Esophagus (tissue), 2 donors: ENCODE measurements at regions not wholly inside any gene's neighbourhood (a gene's known extent, or its start where the extent isn't known, plus 50 kb on each side); places are given as distances from the start of the nearest gene placed in this dataset.

Experiments used
- H3K27ac ChIP-seq, 2 donors: one replicate each; pipeline ENCODE4 v1.5.1; 2013; ENCODE audit warnings: low read depth in 2 of 2, mild to moderate bottlenecking in 2 of 2, inconsistent platforms in 1 of 2, low read length in 1 of 2, moderate library complexity in 1 of 2
- H3K27me3 ChIP-seq, 2 donors: one replicate each; pipeline ENCODE4 v1.6.1; 2013; ENCODE audit warnings: low read length in 2 of 2, control low read depth in 1 of 2, mild to moderate bottlenecking in 1 of 2; ENCODE audit not compliant: insufficient read depth in 2 of 2, control insufficient read depth in 1 of 2
- H3K36me3 ChIP-seq, 2 donors: one replicate each; pipeline ENCODE4 v1.6.1; 2013; ENCODE audit warnings: low read length in 1 of 2; ENCODE audit not compliant: control insufficient read depth in 2 of 2, insufficient read depth in 2 of 2
- H3K4me1 ChIP-seq, 2 donors: one replicate each; pipeline ENCODE4 v1.6.1; 2013; ENCODE audit warnings: low read length in 1 of 2; ENCODE audit not compliant: control insufficient read depth in 2 of 2, insufficient read depth in 2 of 2
- H3K4me3 ChIP-seq, 2 donors: one replicate each; pipeline ENCODE4 v1.5.1; 2013; ENCODE audit warnings: low read length in 2 of 2, mild to moderate bottlenecking in 2 of 2, low read depth in 1 of 2, moderate library complexity in 1 of 2
- H3K9me3 ChIP-seq, 2 donors: one replicate each; pipeline ENCODE4 v1.6.1; 2013; ENCODE audit warnings: mild to moderate bottlenecking in 2 of 2, low read depth in 1 of 2, low read length in 1 of 2, moderate library complexity in 1 of 2; ENCODE audit not compliant: control insufficient read depth in 2 of 2, insufficient read depth in 1 of 2
- WGBS, 2 donors: extraction: QIAGEN DNeasy Blood & Tissue Kit; methylation state at CpG; one replicate each; pipeline ENCODE4 v1.1.7; 2013; 5-methylcytosine and 5-hydroxymethylcytosine counted together
- donor health status: healthy with polysubstance abuse.
- donor health status: Bipolar disorder and iron deficiency.

DNA sequence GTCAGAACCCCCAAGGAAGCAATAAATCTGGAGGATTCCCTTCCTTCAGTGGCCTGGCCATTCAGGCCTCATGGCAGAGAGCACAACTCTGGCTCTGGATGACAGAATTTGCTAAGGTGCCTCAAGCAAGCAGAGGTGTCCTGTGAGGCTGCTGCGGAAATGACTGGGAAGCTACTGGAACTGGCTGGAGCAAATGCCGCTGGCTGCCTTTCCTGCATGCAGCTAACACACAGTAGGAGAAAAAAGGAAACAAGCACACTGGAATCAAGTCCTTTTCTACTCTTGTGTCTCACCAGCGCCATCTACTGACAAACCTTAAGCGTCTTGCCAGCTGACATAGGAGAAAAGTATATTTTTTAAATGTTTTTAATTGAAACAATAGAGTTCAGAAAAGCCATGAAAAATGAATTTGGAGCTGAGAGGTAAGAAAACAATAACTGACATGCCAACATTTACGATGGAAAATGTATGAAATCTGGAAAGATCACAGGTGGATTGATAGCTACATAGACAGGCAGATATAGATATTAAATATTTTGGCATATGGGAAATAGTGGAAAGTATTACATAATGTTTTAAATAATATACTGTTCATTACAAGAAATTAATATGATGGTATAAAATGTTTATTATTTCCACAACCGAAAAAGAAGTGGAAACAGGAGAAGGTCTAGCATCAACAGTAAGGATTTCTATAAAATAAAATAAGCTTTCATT lies 951.6 kb downstream of the ANKRD7 start:
- 16 to 17% methylated on average over 6 of the region's 6 CpGs for WGBS, 2 donors

GRCh38 chr7:119177863-119178262 lies 953.4 kb downstream of the ANKRD7 start:
- H3K36me3 ChIP-seq: no peaks in the 10 kb centered on the region
- no peak overlapping the region for H3K27ac ChIP-seq
- no peaks in the 10 kb centered on the region for H3K27me3 ChIP-seq
- no peaks in the 10 kb centered on the region for H3K9me3 ChIP-seq
- H3K4me1 ChIP-seq: no peaks in the 10 kb centered on the region
- no peak overlapping the region for H3K4me3 ChIP-seq

More for the DNA sequence above, 951.6 kb downstream of the ANKRD7 start:
- Histone ChIP-seq H3K4me3 (no peak overlapping the region), H3K27ac (no peak overlapping the region), H3K9me3 (no peaks in the 10 kb centered on the region), H3K36me3 (no peaks in the 10 kb centered on the region), H3K27me3 (no peaks in the 10 kb centered on the region), H3K4me1 (no peaks in the 10 kb centered on the region)

- 81 to 82% methylated on average over 4 of the region's 4 CpGs for WGBS, 2 donors
- no peaks in the 10 kb centered on the region for H3K27me3 ChIP-seq
- H3K9me3 ChIP-seq: peaks cover 0 to 3% of the 10 kb centered on the region in 2 donors
- no peaks in the 10 kb centered on the region for H3K4me1 ChIP-seq
- H3K27ac ChIP-seq: no peak overlapping the region
- H3K4me3 ChIP-seq: no peak overlapping the region
- no peaks in the 10 kb centered on the region for H3K36me3 ChIP-seq
These were observed 959.8 kb downstream of the ANKRD7 start for GRCh38 chr7:119184124-119184788.

DNA sequence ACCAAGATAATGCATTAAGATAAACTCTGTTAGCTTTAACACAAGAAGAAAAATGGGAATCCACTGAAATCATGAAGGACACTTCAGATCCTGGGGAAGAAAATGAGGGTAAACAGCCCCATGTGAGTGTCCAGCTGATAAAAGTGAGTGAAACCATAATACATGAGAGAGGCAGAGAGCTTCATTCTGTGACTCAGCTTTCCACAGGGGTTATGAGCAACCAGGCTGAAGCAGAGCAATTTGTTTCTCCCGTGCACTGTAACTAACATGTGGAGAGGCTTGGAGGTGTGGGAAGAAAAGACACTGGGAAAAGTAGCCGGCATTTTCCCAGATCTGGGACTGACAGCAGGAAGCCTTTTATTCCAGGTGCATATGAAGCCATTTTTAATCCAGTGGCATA lies 971.7 kb downstream of the ANKRD7 start:
- H3K27ac ChIP-seq: no peak overlapping the region
- 65 to 76% methylated on average over 2 of the region's 2 CpGs for WGBS, 2 donors
- H3K4me3 ChIP-seq: no peak overlapping the region
- H3K36me3 ChIP-seq: no peaks in the 10 kb centered on the region
- no peaks in the 10 kb centered on the region for H3K9me3 ChIP-seq
- no peaks in the 10 kb centered on the region for H3K27me3 ChIP-seq
- no peaks in the 10 kb centered on the region for H3K4me1 ChIP-seq

- Histone ChIP-seq H3K4me1 (no peaks in the 10 kb centered on the region), H3K36me3 (no peaks in the 10 kb centered on the region), H3K4me3 (no peak overlapping the region), H3K27me3 (no peaks in the 10 kb centered on the region), H3K27ac (no peak overlapping the region), H3K9me3 (no peaks in the 10 kb centered on the region)
- WGBS, 2 donors: 59 to 61% methylated on average over 9 of the region's 9 CpGs
These were observed 972.8 kb downstream of the ANKRD7 start for GRCh38 chr7:119197172-119197876.

DNA sequence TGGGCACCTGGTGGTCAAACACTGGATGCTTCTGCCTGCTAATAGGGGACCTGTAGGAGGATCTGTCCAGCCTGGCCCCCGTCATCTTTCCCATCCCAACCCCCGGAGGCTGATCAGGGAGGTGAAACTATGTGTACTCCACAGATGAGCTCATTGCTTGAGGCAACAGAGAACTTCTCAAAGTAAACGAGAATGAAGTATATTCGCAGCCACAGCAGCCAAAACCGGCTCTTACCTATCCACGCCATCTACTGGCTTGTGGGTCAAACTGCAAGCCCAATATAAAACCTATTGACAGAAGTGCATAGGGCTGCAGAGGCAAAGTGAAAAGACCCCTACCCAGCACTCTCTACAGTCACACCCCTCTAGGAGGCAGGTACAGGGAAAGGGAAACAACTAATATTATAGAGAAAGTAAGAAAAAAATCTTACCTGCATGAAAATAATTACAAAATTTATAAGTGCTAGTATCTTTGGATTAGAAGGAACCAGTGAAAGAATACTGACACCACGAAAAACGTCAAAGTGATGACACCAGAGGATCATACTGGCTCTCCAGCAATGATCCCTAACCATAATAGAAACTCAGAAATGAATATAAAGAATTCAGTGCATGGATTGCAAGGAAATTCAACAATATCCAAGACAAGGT lies 973.5 kb downstream of the ANKRD7 start:
- H3K4me1 ChIP-seq: no peaks in the 10 kb centered on the region
- H3K4me3 ChIP-seq: no peak overlapping the region
- H3K27ac ChIP-seq: no peak overlapping the region
- no peaks in the 10 kb centered on the region for H3K27me3 ChIP-seq
- H3K9me3 ChIP-seq: no peaks in the 10 kb centered on the region
- WGBS, 2 donors: 20 to 23% methylated on average over 8 of the region's 8 CpGs
- H3K36me3 ChIP-seq: no peaks in the 10 kb centered on the region

GRCh38 chr7:119219663-119220062 lies 995.2 kb downstream of the ANKRD7 start:
- Histone ChIP-seq H3K36me3 (no peaks in the 10 kb centered on the region), H3K4me1 (no peaks in the 10 kb centered on the region), H3K27ac (no peak overlapping the region), H3K27me3 (no peaks in the 10 kb centered on the region), H3K9me3 (peaks cover 3 to 8% of the 10 kb centered on the region in 2 donors), H3K4me3 (no peak overlapping the region)
- 85 to 88% methylated on average over 3 of the region's 3 CpGs for WGBS, 2 donors

DNA sequence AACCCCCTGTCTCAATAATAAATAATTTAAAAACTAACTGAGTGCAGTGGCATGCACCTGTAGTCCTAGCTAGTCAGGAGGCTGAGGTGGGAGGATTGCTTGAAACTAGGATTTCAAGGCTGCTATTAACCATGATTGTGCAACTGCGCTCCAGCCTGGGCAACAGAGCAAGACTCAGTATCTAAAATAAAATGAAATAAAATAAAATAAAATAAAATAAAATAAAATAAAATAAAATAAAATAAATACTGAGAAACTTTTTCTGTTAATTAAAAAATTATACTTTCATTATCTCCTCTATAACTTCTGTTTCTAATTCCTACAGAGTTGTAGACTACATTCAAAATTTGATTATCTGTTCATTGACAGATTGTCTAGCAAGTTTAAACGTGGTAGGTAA lies 999.4 kb downstream of the ANKRD7 start:
- WGBS, 2 donors: 62 to 67% methylated on average over 2 of the region's 2 CpGs
- H3K27me3 ChIP-seq: no peaks in the 10 kb centered on the region
- no peak overlapping the region for H3K27ac ChIP-seq
- no peak overlapping the region for H3K4me3 ChIP-seq
- H3K4me1 ChIP-seq: no peaks in the 10 kb centered on the region
- no peaks in the 10 kb centered on the region for H3K36me3 ChIP-seq
- peaks cover 3 to 4% of the 10 kb centered on the region in 2 donors for H3K9me3 ChIP-seq

- Histone ChIP-seq H3K4me1 (no peaks in the 10 kb centered on the region), H3K9me3 (no peaks in the 10 kb centered on the region), H3K27ac (no peak overlapping the region), H3K36me3 (no peaks in the 10 kb centered on the region), H3K4me3 (no peak overlapping the region), H3K27me3 (no peaks in the 10 kb centered on the region)
- 65 to 75% methylated on average over 1 of the region's 1 CpG for WGBS, 2 donors
These were observed 1004.0 kb downstream of the ANKRD7 start for GRCh38 chr7:119228482-119228881.
